ENCODE measurements at regions not wholly inside any gene's neighbourhood (a gene's known extent, or its start where the extent isn't known, plus 50 kb on each side); places are given as distances from the start of the nearest gene placed in this dataset.
"Not testable (repeated sequence)": the region's sequence is repeated elsewhere in the genome, so short reads cannot be mapped to it uniquely, and the experiment has no call there.

DNA sequence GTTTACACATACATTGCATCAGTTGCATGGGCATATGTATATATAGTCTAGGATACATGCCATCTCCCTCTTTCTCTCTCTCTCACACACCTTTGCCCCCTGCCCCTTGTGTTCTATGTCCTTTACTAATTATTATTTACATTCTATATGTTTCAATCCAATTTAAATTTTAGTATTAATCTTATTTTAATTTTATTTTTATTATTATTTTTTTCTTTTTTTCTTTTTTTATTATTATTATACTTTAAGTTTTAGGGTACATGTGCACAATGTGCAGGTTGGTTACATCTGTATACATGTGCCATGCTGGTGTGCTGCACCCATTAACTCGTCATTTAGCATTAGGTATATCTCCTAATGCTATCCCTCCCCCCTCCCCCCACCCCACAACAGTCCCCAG lies 421.1 kb downstream of the CCER1 start:
- TF ChIP-seq, protein P1, sequence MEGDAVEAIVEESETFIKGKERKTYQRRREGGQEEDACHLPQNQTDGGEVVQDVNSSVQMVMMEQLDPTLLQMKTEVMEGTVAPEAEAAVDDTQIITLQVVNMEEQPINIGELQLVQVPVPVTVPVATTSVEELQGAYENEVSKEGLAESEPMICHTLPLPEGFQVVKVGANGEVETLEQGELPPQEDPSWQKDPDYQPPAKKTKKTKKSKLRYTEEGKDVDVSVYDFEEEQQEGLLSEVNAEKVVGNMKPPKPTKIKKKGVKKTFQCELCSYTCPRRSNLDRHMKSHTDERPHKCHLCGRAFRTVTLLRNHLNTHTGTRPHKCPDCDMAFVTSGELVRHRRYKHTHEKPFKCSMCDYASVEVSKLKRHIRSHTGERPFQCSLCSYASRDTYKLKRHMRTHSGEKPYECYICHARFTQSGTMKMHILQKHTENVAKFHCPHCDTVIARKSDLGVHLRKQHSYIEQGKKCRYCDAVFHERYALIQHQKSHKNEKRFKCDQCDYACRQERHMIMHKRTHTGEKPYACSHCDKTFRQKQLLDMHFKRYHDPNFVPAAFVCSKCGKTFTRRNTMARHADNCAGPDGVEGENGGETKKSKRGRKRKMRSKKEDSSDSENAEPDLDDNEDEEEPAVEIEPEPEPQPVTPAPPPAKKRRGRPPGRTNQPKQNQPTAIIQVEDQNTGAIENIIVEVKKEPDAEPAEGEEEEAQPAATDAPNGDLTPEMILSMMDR (IDR thresholded peaks at IDR 0.05): not testable (repeated sequence)
- not testable (repeated sequence) for TF ChIP-seq POLR2A (IDR thresholded peaks at IDR 0.05)

Data from heart left ventricle (tissue), 13 donors.